ENCODE measurements at regions not wholly inside any gene's neighbourhood (a gene's known extent, or its start where the extent isn't known, plus 50 kb on each side); places are given as distances from the start of the nearest gene placed in this dataset.
"Not testable (repeated sequence)": the region's sequence is repeated elsewhere in the genome, so short reads cannot be mapped to it uniquely, and the experiment has no call there.

- DNase-seq: not testable (repeated sequence)
Measured at GRCh38 chr3:130151555-130151954, 69.9 kb downstream of the ALG1L2 start.

GRCh38 chr3:130153247-130153646 is 71.6 kb downstream of the ALG1L2 start:
- not testable (repeated sequence) for DNase-seq

GRCh38 chr3:130155464-130155863 is 73.8 kb downstream of the ALG1L2 start:
- not testable (repeated sequence) for DNase-seq

- DNase-seq: not testable (repeated sequence)
Measured at GRCh38 chr3:130166856-130167255, 85.2 kb downstream of the ALG1L2 start.

GRCh38 chr3:130175195-130175594 is 93.6 kb downstream of the ALG1L2 start:
- DNase-seq: not testable (repeated sequence)

- DNase-seq: not testable (repeated sequence)
Measured at GRCh38 chr3:130176476-130177256, 95.0 kb downstream of the ALG1L2 start.

GRCh38 chr3:130178835-130179234 is 97.2 kb downstream of the ALG1L2 start:
- not testable (repeated sequence) for DNase-seq

GRCh38 chr3:130179353-130179970 is 97.8 kb downstream of the ALG1L2 start:
- peak; percentile 12 for DNase-seq

- not testable (repeated sequence) for DNase-seq
Measured at GRCh38 chr3:130182475-130182874, 100.8 kb downstream of the ALG1L2 start.

GRCh38 chr3:130183689-130184088 is 102.1 kb downstream of the ALG1L2 start:
- not testable (repeated sequence) for DNase-seq

- DNase-seq: not testable (repeated sequence)
Measured at GRCh38 chr3:130184152-130185024, 102.8 kb downstream of the ALG1L2 start.

GRCh38 chr3:130201272-130201671 is 119.6 kb downstream of the ALG1L2 start:
- not testable (repeated sequence) for DNase-seq

GRCh38 chr3:130203633-130204032 is 122.0 kb downstream of the ALG1L2 start:
- DNase-seq: not testable (repeated sequence)

- no peak for DNase-seq
Measured at GRCh38 chr3:130227540-130227939, 117.9 kb upstream of the COL6A5 start.

GRCh38 chr3:130242850-130243569 is 102.5 kb upstream of the COL6A5 start:
- no peak for DNase-seq

- DNase-seq: no peak
Measured at GRCh38 chr3:130243808-130244207, 101.7 kb upstream of the COL6A5 start.

- no peak for DNase-seq
Measured at GRCh38 chr3:130250982-130251381, 94.5 kb upstream of the COL6A5 start.

GRCh38 chr3:130255442-130255841 is 90.0 kb upstream of the COL6A5 start:
- no peak for DNase-seq

GRCh38 chr3:130256821-130257340 is 88.6 kb upstream of the COL6A5 start:
- DNase-seq: no peak

- DNase-seq: no peak
Measured at GRCh38 chr3:130258532-130258952, 86.9 kb upstream of the COL6A5 start.

GRCh38 chr3:130259166-130259874 is 86.2 kb upstream of the COL6A5 start:
- DNase-seq: no peak

GRCh38 chr3:130260918-130261317 is 84.6 kb upstream of the COL6A5 start:
- DNase-seq: no peak

Data from activated naive CD4-positive, alpha-beta T cell treated with anti-CD3 and anti-CD28 coated beads, Interleukin-2, amount 50 U/mL, for 16 hours (primary cell).